GM12878 (cell line): ENCODE measurements at regions not wholly inside any gene's neighbourhood (a gene's known extent, or its start where the extent isn't known, plus 50 kb on each side); places are given as distances from the start of the nearest gene placed in this dataset.

Experiments
- ATAC-seq: fragments of 200-7000 bp; cut with Tn5 transposase; 3 replicates; pipeline ENCODE4 v1.9.1; 2020; ENCODE audit warnings: mild to moderate bottlenecking, moderate library complexity
- BruUV-seq: library from RNA; stranded (reverse); fragments of 400-500 nt; replicated peaks from 2 replicates; lab custom pipeline; 2021; lab: Mats Ljungman, UMichigan
- CTCF ChIA-PET: fragments of 300-600 bp; sonication (Branson Sonifier 250); formaldehyde crosslinking; extraction: SDS; loops from one replicate; lab custom pipeline; 2021; ENCODE audit warnings: inconsistent platforms; lab: Yijun Ruan, JAX
- POLR2A ChIA-PET: fragments of 350-600 bp; formaldehyde crosslinking; extraction: SDS; loops from one replicate; lab custom pipeline; 2021; ENCODE audit warnings: inconsistent platforms; lab: Charles Lee
- RAD21 ChIA-PET: fragments of 300-600 bp; sonication (Branson Sonifier 250); formaldehyde crosslinking; loops from one replicate; lab custom pipeline; 2023; ENCODE audit warnings: antibody characterized with exemption; ENCODE audit not compliant: unreplicated experiment; lab: Charles Lee
- SMC1A ChIA-PET: fragments of 300-600 bp; sonication (Branson Sonifier 250); formaldehyde crosslinking; loops from one replicate; lab custom pipeline; 2023; ENCODE audit not compliant: unreplicated experiment, uncharacterized antibody; lab: Charles Lee
- DNase-seq: peaks from one replicate; pipeline ENCODE4 v3.0.0-alpha.2; 2011; ENCODE audit warnings: low read depth, low spot score
- FAIRE-seq: peaks from 3 replicates; lab custom pipeline; 2011; peaks lifted over from hg19 to GRCh38; lab: Jason Lieb, UNC
- H2AFZ ChIP-seq: 2 replicates; pipeline ENCODE4 v1.6.0; 2011; ENCODE audit warnings: low read depth, low read length, control low read depth; ENCODE audit not compliant: control insufficient read depth
- H3K27ac ChIP-seq: 2 replicates; pipeline ENCODE4 v1.5.1; 2011; ENCODE audit warnings: control low read depth; ENCODE audit not compliant: control insufficient read depth, insufficient read depth
- H3K27me3 ChIP-seq, 2 experiments: replicated peaks in 1 of 2; 2 replicates each; pipeline versions ENCODE4 v1.6.0 to v1.6.1; 2011; ENCODE audit warnings: low read length in 1 of 2; ENCODE audit not compliant: control insufficient read depth in 2 of 2, insufficient read depth in 2 of 2
- H3K36me3 ChIP-seq, 2 experiments: 2 replicates each; pipeline ENCODE4 v1.5.1; 2011; ENCODE audit warnings: low read length in 1 of 2; ENCODE audit not compliant: control insufficient read depth in 2 of 2, insufficient read depth in 2 of 2
- H3K4me1 ChIP-seq: 2 replicates; pipeline ENCODE4 v1.6.1; 2011; ENCODE audit warnings: mild to moderate bottlenecking, low read length, moderate library complexity, mixed read lengths; ENCODE audit not compliant: control insufficient read depth, insufficient read depth
- H3K4me2 ChIP-seq: 2 replicates; pipeline ENCODE4 v1.6.0; 2011; ENCODE audit warnings: control low read depth; ENCODE audit not compliant: control insufficient read depth, insufficient read depth
- H3K4me3 ChIP-seq: fragments of 200-600 bp; sonication (generic); 2 replicates; pipeline ENCODE4 v1.5.1; 2016
- H3K79me2 ChIP-seq: 2 replicates; pipeline ENCODE4 v1.6.0; 2011; ENCODE audit warnings: low read length; ENCODE audit not compliant: control insufficient read depth, insufficient read depth
- H3K9ac ChIP-seq: 2 replicates; pipeline ENCODE4 v1.8.0; 2011; ENCODE audit warnings: low read length, control low read depth, mixed read lengths; ENCODE audit not compliant: control insufficient read depth, insufficient read depth
- H3K9me3 ChIP-seq: replicated peaks from 3 replicates; pipeline ENCODE4 v1.5.1; 2011; ENCODE audit warnings: mild to moderate bottlenecking, low read length; ENCODE audit not compliant: control insufficient read depth, insufficient read depth
- H4K20me1 ChIP-seq: 2 replicates; pipeline ENCODE4 v1.6.0; 2011; ENCODE audit not compliant: control insufficient read depth, insufficient read depth
- CHD4 ChIP-seq: fragments of 200-600 bp; sonication (generic); IDR thresholded peaks from 2 replicates; pipeline ENCODE4 v1.6.1; 2016; ENCODE audit warnings: mild to moderate bottlenecking
- E4F1 ChIP-seq: fragments of 450-650 bp; IDR thresholded peaks from 2 replicates; pipeline ENCODE4 v1.6.1; 2018; ENCODE audit warnings: borderline replicate concordance, mild to moderate bottlenecking; ENCODE audit not compliant: partially characterized antibody
- FOXK2 ChIP-seq: fragments of 450-650 bp; IDR thresholded peaks from 2 replicates; pipeline ENCODE4 v1.6.1; 2017; ENCODE audit warnings: mild to moderate bottlenecking, moderate library complexity
- JUND ChIP-seq: IDR thresholded peaks from 2 replicates; pipeline ENCODE4 v1.6.1; 2012; ENCODE audit warnings: low read depth, mild to moderate bottlenecking, low read length, improper control_type of control experiment, moderate library complexity
- KLF5 ChIP-seq: fragments of 450-650 bp; IDR thresholded peaks from 2 replicates; pipeline ENCODE4 v1.6.1; 2014; ENCODE audit warnings: mild to moderate bottlenecking; ENCODE audit not compliant: partially characterized antibody
- MLLT1 ChIP-seq: fragments of 450-650 bp; IDR thresholded peaks from 2 replicates; pipeline ENCODE4 v1.6.1; 2016; ENCODE audit warnings: mild to moderate bottlenecking
- SREBF2 ChIP-seq: IDR thresholded peaks from 2 replicates; pipeline ENCODE4 v1.6.1; 2012; ENCODE audit warnings: mild to moderate bottlenecking, low read length
- ZBTB40 ChIP-seq: fragments of 450-650 bp; IDR thresholded peaks from 2 replicates; pipeline ENCODE4 v1.6.1; 2016; ENCODE audit warnings: mild to moderate bottlenecking, moderate library complexity, borderline replicate concordance
- WGBS: methylation state at CpG from one replicate; pipeline ENCODE4 v1.1.6; 2016; ENCODE audit warnings: low lambda C conversion rate; ENCODE audit not compliant: insufficient replicate concordance, insufficient coverage; ENCODE audit errors: missing lambda C conversion rate; 5-methylcytosine and 5-hydroxymethylcytosine counted together
- in situ Hi-C: fragments of 300-500 bp; cut with MboI; formaldehyde crosslinking; loops from 9 replicates; pipeline ENCODE4 v1.14.3; 2018; ENCODE audit warnings: mixed read lengths
- intact Hi-C: fragments of 100-400 bp; cut with micrococcal nuclease; formaldehyde crosslinking; loops from one replicate; pipeline ENCODE4 v1.14.2; 2022; ENCODE audit not compliant: unreplicated experiment

- no peaks in the 10 kb centered on the region for H3K79me2 ChIP-seq
- H4K20me1 ChIP-seq, result no peaks in the 10 kb centered on the region
- in situ Hi-C loops (no loop called here), intact Hi-C loops (no loop called here)
- TF ChIP-seq E4F1 (no peak), CHD4 (no peak), SREBF2 (no peak), ZBTB40 (no peak), JUND (no peak), FOXK2 (no peak), KLF5 (no peak), MLLT1 (no peak)
- DNase-seq, result no peak
- ChIA-PET RAD21 (no interaction called here), POLR2A (no interaction called here), CTCF (no interaction called here), SMC1A (no interaction called here)
- FAIRE-seq, result no peak
- H3K4me1 ChIP-seq, result no peaks in the 10 kb centered on the region
- H3K27ac ChIP-seq, result no peak overlapping the region
- no peak overlapping the region for H2AFZ ChIP-seq
- no peak overlapping the region for H3K4me2 ChIP-seq
- no TSS peak for BruUV-seq
- H3K4me3 ChIP-seq, result no peak overlapping the region
- no peak overlapping the region for H3K9ac ChIP-seq
- WGBS, result 0% methylated on average over 2 of the region's 2 CpGs
- H3K36me3 ChIP-seq, result no peaks in the 10 kb centered on the region
- H3K27me3 ChIP-seq, result no peaks in the 10 kb centered on the region
- H3K9me3 ChIP-seq, result no peaks in the 10 kb centered on the region
- ATAC-seq, result no peak
Observed at GRCh38 chr4:135192751-135193535, 991.4 kb upstream of the PABPC4L start.
